Neural progenitor cell (in vitro differentiated cells): ENCODE measurements at regions not wholly inside any gene's neighbourhood (a gene's known extent, or its start where the extent isn't known, plus 50 kb on each side); places are given as distances from the start of the nearest gene placed in this dataset.

Experiments used
- EZH2 ChIP-seq: fragments of 200-600 bp; sonication (generic); IDR thresholded peaks from 2 replicates; pipeline ENCODE4 v1.6.1; 2017; ENCODE audit warnings: antibody characterized with exemption, mild to moderate bottlenecking, moderate library complexity
- EZH2phosphoT487 ChIP-seq: fragments of 200-600 bp; sonication (generic); IDR thresholded peaks from 2 replicates; pipeline ENCODE4 v1.6.1; 2017; ENCODE audit warnings: antibody characterized with exemption
- TF ChIP-seq, protein P1 (sequence below): fragments of 200-600 bp; sonication (generic); IDR thresholded peaks from 2 replicates; pipeline ENCODE4 v1.5.1; 2017; ENCODE audit warnings: antibody characterized with exemption, mild to moderate bottlenecking

DNA sequence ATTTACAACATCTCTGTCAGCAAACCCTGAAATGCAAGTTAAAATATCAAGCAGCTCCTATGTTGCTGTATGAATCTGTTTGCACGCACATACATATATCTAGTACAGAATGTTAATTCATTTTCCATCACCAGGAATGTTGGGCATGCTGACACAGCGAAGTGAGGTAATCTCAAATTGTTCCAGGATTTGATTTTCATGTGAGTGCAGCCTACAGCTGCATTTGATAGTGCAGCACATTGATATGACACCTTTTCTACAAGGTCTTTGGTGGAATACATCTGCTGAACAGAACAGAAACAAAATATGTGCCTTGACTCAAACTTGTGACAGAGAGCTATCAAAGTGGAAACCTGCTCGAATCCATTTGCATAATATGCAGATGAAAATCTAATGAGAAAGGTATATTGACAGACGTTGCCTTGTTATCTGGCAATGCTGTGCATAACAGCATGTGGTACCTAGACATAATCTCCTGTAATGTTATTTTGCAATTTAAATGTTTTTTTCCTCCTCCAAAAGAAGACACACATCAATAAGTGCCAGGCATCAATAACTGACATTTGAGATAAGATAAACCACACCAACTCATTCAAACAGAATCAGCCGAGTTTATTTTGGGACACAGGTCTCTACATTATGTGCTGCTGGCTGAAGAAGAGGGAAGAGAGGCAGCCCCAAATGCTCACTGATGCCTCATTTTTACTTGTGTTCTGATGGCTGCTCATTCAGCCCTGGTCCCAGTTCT lies 512.2 kb downstream of the ZNF608 start:
- no peak for TF ChIP-seq EZH2
- TF ChIP-seq, protein P1, sequence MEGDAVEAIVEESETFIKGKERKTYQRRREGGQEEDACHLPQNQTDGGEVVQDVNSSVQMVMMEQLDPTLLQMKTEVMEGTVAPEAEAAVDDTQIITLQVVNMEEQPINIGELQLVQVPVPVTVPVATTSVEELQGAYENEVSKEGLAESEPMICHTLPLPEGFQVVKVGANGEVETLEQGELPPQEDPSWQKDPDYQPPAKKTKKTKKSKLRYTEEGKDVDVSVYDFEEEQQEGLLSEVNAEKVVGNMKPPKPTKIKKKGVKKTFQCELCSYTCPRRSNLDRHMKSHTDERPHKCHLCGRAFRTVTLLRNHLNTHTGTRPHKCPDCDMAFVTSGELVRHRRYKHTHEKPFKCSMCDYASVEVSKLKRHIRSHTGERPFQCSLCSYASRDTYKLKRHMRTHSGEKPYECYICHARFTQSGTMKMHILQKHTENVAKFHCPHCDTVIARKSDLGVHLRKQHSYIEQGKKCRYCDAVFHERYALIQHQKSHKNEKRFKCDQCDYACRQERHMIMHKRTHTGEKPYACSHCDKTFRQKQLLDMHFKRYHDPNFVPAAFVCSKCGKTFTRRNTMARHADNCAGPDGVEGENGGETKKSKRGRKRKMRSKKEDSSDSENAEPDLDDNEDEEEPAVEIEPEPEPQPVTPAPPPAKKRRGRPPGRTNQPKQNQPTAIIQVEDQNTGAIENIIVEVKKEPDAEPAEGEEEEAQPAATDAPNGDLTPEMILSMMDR = no peak
- TF ChIP-seq EZH2phosphoT487 = no peak
